ENCODE measurements at regions not wholly inside any gene's neighbourhood (a gene's known extent, or its start where the extent isn't known, plus 50 kb on each side); places are given as distances from the start of the nearest gene placed in this dataset.

DNA sequence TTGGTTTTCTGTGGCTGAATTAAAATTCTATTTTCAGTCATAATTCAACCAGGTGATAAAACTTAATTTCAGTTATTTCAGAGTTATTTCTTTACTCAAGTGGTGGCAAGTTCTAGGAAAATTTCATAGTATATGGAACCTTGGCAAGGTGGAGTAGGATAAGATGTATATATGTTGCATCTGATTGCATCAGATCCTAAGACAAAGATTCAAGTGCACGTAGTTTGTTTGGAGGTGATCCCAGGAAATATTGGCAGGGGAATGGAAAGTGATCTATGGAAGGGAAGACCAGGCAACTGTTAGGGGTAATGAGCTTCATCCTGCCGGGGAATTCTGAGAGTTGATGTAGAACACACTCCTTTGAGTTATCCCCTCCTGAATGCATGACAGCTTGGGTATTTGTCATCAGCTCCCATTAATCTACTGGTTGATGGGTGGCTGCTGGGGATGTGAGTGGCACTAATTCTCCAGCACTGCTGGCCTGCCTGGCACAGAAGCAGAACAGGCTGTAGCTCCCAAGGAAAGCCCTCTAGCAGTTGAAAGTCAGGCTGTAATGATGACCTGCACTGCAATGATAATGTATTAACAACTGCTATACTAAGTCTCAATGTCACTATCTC is 52.2 kb upstream of the TOM1L1 start:
- Histone ChIP-seq H3K36me3 (ENCODE audit: control insufficient read depth, insufficient read depth, low read length) (no peaks in the 10 kb centered on the region), H3K27me3 (ENCODE audit: control insufficient read depth, insufficient read depth, low read length) (no peaks in the 10 kb centered on the region), H3K4me3 (ENCODE audit: low read depth, low read length) (no peak overlapping the region)
- FAIRE-seq (no peak), DNase-seq (ENCODE audit: low read depth) (no peak)
- TF ChIP-seq, protein P1, sequence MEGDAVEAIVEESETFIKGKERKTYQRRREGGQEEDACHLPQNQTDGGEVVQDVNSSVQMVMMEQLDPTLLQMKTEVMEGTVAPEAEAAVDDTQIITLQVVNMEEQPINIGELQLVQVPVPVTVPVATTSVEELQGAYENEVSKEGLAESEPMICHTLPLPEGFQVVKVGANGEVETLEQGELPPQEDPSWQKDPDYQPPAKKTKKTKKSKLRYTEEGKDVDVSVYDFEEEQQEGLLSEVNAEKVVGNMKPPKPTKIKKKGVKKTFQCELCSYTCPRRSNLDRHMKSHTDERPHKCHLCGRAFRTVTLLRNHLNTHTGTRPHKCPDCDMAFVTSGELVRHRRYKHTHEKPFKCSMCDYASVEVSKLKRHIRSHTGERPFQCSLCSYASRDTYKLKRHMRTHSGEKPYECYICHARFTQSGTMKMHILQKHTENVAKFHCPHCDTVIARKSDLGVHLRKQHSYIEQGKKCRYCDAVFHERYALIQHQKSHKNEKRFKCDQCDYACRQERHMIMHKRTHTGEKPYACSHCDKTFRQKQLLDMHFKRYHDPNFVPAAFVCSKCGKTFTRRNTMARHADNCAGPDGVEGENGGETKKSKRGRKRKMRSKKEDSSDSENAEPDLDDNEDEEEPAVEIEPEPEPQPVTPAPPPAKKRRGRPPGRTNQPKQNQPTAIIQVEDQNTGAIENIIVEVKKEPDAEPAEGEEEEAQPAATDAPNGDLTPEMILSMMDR (IDR thresholded peaks at IDR 0.05; ENCODE audit: insufficient read depth, low read length, severe bottlenecking) = no peak

GRCh38 chr17:54849660-54850059 is 51.0 kb upstream of the TOM1L1 start:
- DNase-seq (ENCODE audit: low read depth) (no peak), FAIRE-seq (no peak)
- Histone ChIP-seq H3K36me3 (ENCODE audit: control insufficient read depth, insufficient read depth, low read length) (no peaks in the 10 kb centered on the region), H3K27me3 (ENCODE audit: control insufficient read depth, insufficient read depth, low read length) (no peaks in the 10 kb centered on the region), H3K4me3 (ENCODE audit: low read depth, low read length) (no peak overlapping the region)
- TF ChIP-seq, protein P1 (IDR thresholded peaks at IDR 0.05; ENCODE audit: insufficient read depth, low read length, severe bottlenecking) = no peak
